H9 (cell line): ENCODE measurements at regions not wholly inside any gene's neighbourhood (a gene's known extent, or its start where the extent isn't known, plus 50 kb on each side); places are given as distances from the start of the nearest gene placed in this dataset.

ENCODE experiments used
- DNase-seq: peaks from one replicate; pipeline ENCODE4 v3.0.0-alpha.2; 2017
- H2AFZ ChIP-seq: one replicate; pipeline ENCODE4 v1.6.1; 2013; ENCODE audit warnings: mild to moderate bottlenecking, low read length, control low read depth, moderate library complexity
- H2AK5ac ChIP-seq: 2 replicates; pipeline ENCODE4 v1.6.1; 2013; ENCODE audit warnings: low read length, control low read depth, mixed read lengths; ENCODE audit not compliant: insufficient read length
- H2BK120ac ChIP-seq: one replicate; pipeline ENCODE4 v1.6.1; 2013; ENCODE audit warnings: low read depth, mild to moderate bottlenecking, low read length, control low read depth, inconsistent platforms; ENCODE audit not compliant: poor library complexity, severe bottlenecking
- H2BK12ac ChIP-seq: 2 replicates; pipeline ENCODE4 v1.6.1; 2013; ENCODE audit warnings: low read length, control low read depth, mixed read lengths, low read depth; ENCODE audit not compliant: insufficient read length
- H2BK15ac ChIP-seq: 2 replicates; pipeline ENCODE4 v1.6.1; 2013; ENCODE audit warnings: low read depth, low read length, control low read depth
- H2BK20ac ChIP-seq: one replicate; pipeline ENCODE4 v1.6.1; 2013; ENCODE audit warnings: low read depth, mild to moderate bottlenecking, low read length, control low read depth, inconsistent platforms; ENCODE audit not compliant: poor library complexity, severe bottlenecking
- H2BK5ac ChIP-seq: 2 replicates; pipeline ENCODE4 v1.6.1; 2013; ENCODE audit warnings: low read length, control low read depth, mixed read lengths; ENCODE audit not compliant: insufficient read length
- H3K14ac ChIP-seq: 2 replicates; pipeline ENCODE4 v1.6.1; 2013; ENCODE audit warnings: low read length, control low read depth; ENCODE audit not compliant: insufficient read depth
- H3K18ac ChIP-seq: 2 replicates; pipeline ENCODE4 v1.6.1; 2013; ENCODE audit warnings: low read depth, mild to moderate bottlenecking, mixed read lengths, low read length, control low read depth; ENCODE audit not compliant: insufficient read length
- H3K23ac ChIP-seq: 2 replicates; pipeline ENCODE4 v1.6.1; 2013; ENCODE audit warnings: low read length, control low read depth, mixed read lengths, low read depth; ENCODE audit not compliant: insufficient read length
- H3K23me2 ChIP-seq: 2 replicates; pipeline ENCODE4 v1.6.1; 2013; ENCODE audit warnings: low read depth, mild to moderate bottlenecking, mixed read lengths, low read length, control low read depth; ENCODE audit not compliant: insufficient read length, poor library complexity, severe bottlenecking
- H3K27ac ChIP-seq: 2 replicates; pipeline ENCODE4 v1.5.1; 2013; ENCODE audit warnings: low read length, control low read depth, mixed read lengths, low read depth; ENCODE audit not compliant: insufficient read length
- H3K27me3 ChIP-seq: 2 replicates; pipeline ENCODE4 v1.6.1; 2013; ENCODE audit warnings: low read length, control low read depth, inconsistent platforms; ENCODE audit not compliant: insufficient read depth
- H3K4ac ChIP-seq: 2 replicates; pipeline ENCODE4 v1.6.1; 2013; ENCODE audit warnings: low read depth, mild to moderate bottlenecking, control low read depth, inconsistent platforms, low read length, moderate library complexity
- H3K4me1 ChIP-seq: 2 replicates; pipeline ENCODE4 v1.6.1; 2013; ENCODE audit warnings: low read length, control low read depth, inconsistent platforms; ENCODE audit not compliant: insufficient read depth
- H3K4me2 ChIP-seq: 2 replicates; pipeline ENCODE4 v1.6.1; 2013; ENCODE audit warnings: low read length, control low read depth, mixed read lengths; ENCODE audit not compliant: insufficient read length, insufficient read depth
- H3K56ac ChIP-seq: 2 replicates; pipeline ENCODE4 v1.6.1; 2013; ENCODE audit warnings: low read depth, mild to moderate bottlenecking, mixed read lengths, low read length, control low read depth; ENCODE audit not compliant: insufficient read length
- H3K79me1 ChIP-seq: 2 replicates; pipeline ENCODE4 v1.6.1; 2013; ENCODE audit warnings: low read depth, mild to moderate bottlenecking, moderate library complexity, low read length, control low read depth, inconsistent platforms; ENCODE audit not compliant: insufficient read depth, poor library complexity, severe bottlenecking
- H3K79me2 ChIP-seq: 2 replicates; pipeline ENCODE4 v1.6.1; 2013; ENCODE audit warnings: low read length, control low read depth, inconsistent platforms; ENCODE audit not compliant: insufficient read depth
- H3K9ac ChIP-seq: 2 replicates; pipeline ENCODE4 v1.6.1; 2013; ENCODE audit warnings: low read length, control low read depth, mixed read lengths; ENCODE audit not compliant: insufficient read length; ENCODE audit errors: extremely low read depth
- H3K9me3 ChIP-seq: one replicate; pipeline ENCODE4 v1.6.1; 2013; ENCODE audit warnings: low read depth, low read length, inconsistent platforms; ENCODE audit not compliant: control insufficient read depth
- H3T11ph ChIP-seq: one replicate; pipeline ENCODE4 v1.6.1; 2013; ENCODE audit warnings: mild to moderate bottlenecking, low read length, control low read depth, inconsistent platforms
- H4K20me1 ChIP-seq: one replicate; pipeline ENCODE4 v1.6.1; 2013; ENCODE audit not compliant: control insufficient read depth, insufficient read length, insufficient read depth
- H4K5ac ChIP-seq: 2 replicates; pipeline ENCODE4 v1.6.1; 2013; ENCODE audit warnings: low read depth, mild to moderate bottlenecking, mixed read lengths, low read length, control low read depth; ENCODE audit not compliant: insufficient read length
- H4K8ac ChIP-seq: replicated peaks from 2 replicates; pipeline ENCODE4 v1.6.1; 2013; ENCODE audit warnings: low read length, control low read depth, mixed read lengths, low read depth; ENCODE audit not compliant: insufficient read length
- H4K91ac ChIP-seq: 2 replicates; pipeline ENCODE4 v1.6.1; 2013; ENCODE audit warnings: low read depth, mild to moderate bottlenecking, moderate library complexity, mixed read lengths, low read length, control low read depth; ENCODE audit not compliant: insufficient read length
- H3K27ac Mint-ChIP-seq, 3 experiments: 2 replicates in 2 of 3; 3 replicates in 1 of 3; pipeline ENCODE4 v1.8.0; 2020 to 2021; ENCODE audit warnings: mixed read lengths in 3 of 3, mild to moderate bottlenecking in 1 of 3, moderate library complexity in 1 of 3
- H3K27me3 Mint-ChIP-seq: 2 replicates; pipeline ENCODE4 v1.8.0; 2021; ENCODE audit warnings: low read depth, mild to moderate bottlenecking, moderate library complexity, mixed read lengths
- H3K36me3 Mint-ChIP-seq, 3 experiments: 2 replicates in 2 of 3; 3 replicates in 1 of 3; pipeline ENCODE4 v1.8.0; 2020 to 2021; ENCODE audit warnings: low read depth in 3 of 3, mixed read lengths in 3 of 3; ENCODE audit not compliant: insufficient read depth in 1 of 3
- H3K4me1 Mint-ChIP-seq, 2 experiments: 2 replicates each; pipeline ENCODE4 v1.8.0; 2020; ENCODE audit warnings: mixed read lengths in 2 of 2
- H3K4me3 Mint-ChIP-seq, 2 experiments: 2 replicates in 1 of 2; 3 replicates in 1 of 2; pipeline ENCODE4 v1.8.0; 2020 to 2021; ENCODE audit warnings: mild to moderate bottlenecking in 2 of 2, mixed read lengths in 2 of 2, moderate library complexity in 1 of 2
- H3K9me3 Mint-ChIP-seq, 2 experiments: 2 replicates in 1 of 2; 3 replicates in 1 of 2; pipeline ENCODE4 v1.8.0; 2020; ENCODE audit warnings: mild to moderate bottlenecking in 2 of 2, mixed read lengths in 2 of 2, moderate library complexity in 1 of 2
- CTCF ChIP-seq: fragments of 200-600 bp; sonication (generic); conservative IDR thresholded peaks from 3 replicates; pipeline ENCODE4 v1.8.0; 2021; ENCODE audit warnings: antibody characterized with exemption, mild to moderate bottlenecking
- WGBS: extraction: QIAGEN DNeasy Blood & Tissue Kit; methylation state at CpG from one replicate; pipeline ENCODE4 v1.1.7; 2013; ENCODE audit warnings: missing lambda C conversion rate, low lambda C conversion rate, mixed read lengths; ENCODE audit not compliant: insufficient read length; ENCODE audit errors: extremely low coverage; 5-methylcytosine and 5-hydroxymethylcytosine counted together

- no peaks in the 10 kb centered on the region for H3K79me2 ChIP-seq
- H2BK15ac ChIP-seq = no peak overlapping the region
- no peaks in the 10 kb centered on the region for H3K79me1 ChIP-seq
- H3K4me2 ChIP-seq = no peak overlapping the region
- no peaks in the 10 kb centered on the region for H3K9me3 ChIP-seq
- no peak for TF ChIP-seq CTCF
- H3K4ac ChIP-seq = no peak overlapping the region
- Mint-ChIP-seq H3K9me3 (peaks cover 0 to 4% of the 10 kb centered on the region in 2 experiments; a peak in 2 of 5 replicates), H3K4me3 (no peak overlapping the region), H3K27me3 (no peaks in the 10 kb centered on the region; the same call in 1 of the 2 replicates), H3K36me3 (no peaks in the 10 kb centered on the region), H3K4me1 (peaks cover 16 to 22% of the 10 kb centered on the region in 2 experiments), H3K27ac (no peak overlapping the region)
- no peak overlapping the region for H3K23ac ChIP-seq
- no peak overlapping the region for H2AK5ac ChIP-seq
- H3K4me1 ChIP-seq = peaks cover 2% of the 10 kb centered on the region; the same call in 1 of the 2 replicates
- H4K20me1 ChIP-seq = no peaks in the 10 kb centered on the region
- H3K9ac ChIP-seq = no peak overlapping the region
- H4K91ac ChIP-seq = no peak overlapping the region
- no peak overlapping the region for H2BK5ac ChIP-seq
- H2BK120ac ChIP-seq = no peak overlapping the region
- no peak overlapping the region for H3K27ac ChIP-seq
- no peak overlapping the region for H3K56ac ChIP-seq
- no peak overlapping the region for H2BK12ac ChIP-seq
- H3K27me3 ChIP-seq = no peaks in the 10 kb centered on the region
- no peak overlapping the region for H4K5ac ChIP-seq
- no CpG with 5 or more reads among the region's 2 CpGs for WGBS
- H3K18ac ChIP-seq = no peak overlapping the region
- no peak overlapping the region for H2AFZ ChIP-seq
- H3K23me2 ChIP-seq = no peaks in the 10 kb centered on the region
- H3T11ph ChIP-seq = no peak overlapping the region
- no peak overlapping the region for H4K8ac ChIP-seq
- H3K14ac ChIP-seq = no peak overlapping the region
- H2BK20ac ChIP-seq = no peak overlapping the region
- no peak for DNase-seq
Observed at GRCh38 chr10:59064080-59064692, 112.3 kb upstream of the PHYHIPL start.
